Smooth muscle cell (in vitro differentiated cells): ENCODE measurements at regions not wholly inside any gene's neighbourhood (a gene's known extent, or its start where the extent isn't known, plus 50 kb on each side); places are given as distances from the start of the nearest gene placed in this dataset.

ENCODE experiments used
- DNase-seq: peaks from one replicate; lab custom pipeline; 2025; ENCODE audit not compliant: unreplicated experiment; lab: John Stamatoyannopoulos, UW
- H2AFZ ChIP-seq: fragments of 200-600 bp; sonication (generic); 2 replicates; pipeline ENCODE4 v1.6.0; 2016; ENCODE audit warnings: antibody characterized with exemption, low read depth, mild to moderate bottlenecking
- H3F3A ChIP-seq: fragments of 200-600 bp; sonication (generic); 2 replicates; pipeline ENCODE4 v1.6.0; 2017; ENCODE audit warnings: antibody characterized with exemption, low read depth
- H3K27ac ChIP-seq: fragments of 200-600 bp; sonication (generic); 2 replicates; pipeline ENCODE4 v1.5.1; 2016; ENCODE audit warnings: low read depth, mild to moderate bottlenecking
- H3K27me3 ChIP-seq: fragments of 200-600 bp; sonication (generic); 2 replicates; pipeline ENCODE4 v1.6.1; 2016; ENCODE audit warnings: low read depth, mild to moderate bottlenecking
- H3K36me3 ChIP-seq: fragments of 200-600 bp; sonication (generic); 2 replicates; pipeline ENCODE4 v1.5.1; 2016; ENCODE audit warnings: low read depth
- H3K4me1 ChIP-seq: fragments of 200-600 bp; sonication (generic); 2 replicates; pipeline ENCODE4 v1.5.1; 2016; ENCODE audit warnings: low read depth
- H3K4me2 ChIP-seq: fragments of 200-600 bp; sonication (generic); 2 replicates; pipeline ENCODE4 v1.6.0; 2016; ENCODE audit warnings: mild to moderate bottlenecking
- H3K4me3 ChIP-seq: fragments of 200-600 bp; sonication (generic); 2 replicates; pipeline ENCODE4 v1.5.1; 2016; ENCODE audit warnings: mild to moderate bottlenecking
- H3K79me2 ChIP-seq: fragments of 200-600 bp; sonication (generic); 2 replicates; pipeline ENCODE4 v1.6.0; 2016; ENCODE audit warnings: low read depth, mild to moderate bottlenecking
- H3K9ac ChIP-seq: fragments of 200-600 bp; sonication (generic); 2 replicates; pipeline ENCODE4 v1.6.0; 2016; ENCODE audit warnings: low read depth
- H3K9me3 ChIP-seq: fragments of 200-600 bp; sonication (generic); replicated peaks from 2 replicates; pipeline ENCODE4 v1.5.1; 2016; ENCODE audit warnings: low read depth
- H4K20me1 ChIP-seq: fragments of 200-600 bp; sonication (generic); 2 replicates; pipeline ENCODE4 v1.6.0; 2016; ENCODE audit warnings: low read depth
- CTCF ChIP-seq: fragments of 200-600 bp; sonication (generic); IDR thresholded peaks from 2 replicates; pipeline ENCODE4 v1.5.1; 2017; ENCODE audit warnings: borderline replicate concordance, mild to moderate bottlenecking, antibody characterized with exemption; ENCODE audit not compliant: insufficient read depth, poor library complexity, severe bottlenecking
- WGBS: methylation state at CpG from one replicate; pipeline ENCODE4 v1.1.7; 2016; ENCODE audit warnings: low lambda C conversion rate; 5-methylcytosine and 5-hydroxymethylcytosine counted together

GRCh38 chrX:18003876-18004275 lies 142.8 kb upstream of the RAI2 start:
- Histone ChIP-seq H3K4me3 (no peak overlapping the region), H3K27ac (no peak overlapping the region), H3K9ac (no peak overlapping the region), H3K27me3 (no peaks in the 10 kb centered on the region), H3K79me2 (no peaks in the 10 kb centered on the region), H3K4me1 (no peaks in the 10 kb centered on the region), H2AFZ (no peak overlapping the region), H3F3A (no peaks in the 10 kb centered on the region), H3K36me3 (no peaks in the 10 kb centered on the region), H4K20me1 (no peaks in the 10 kb centered on the region), H3K4me2 (no peak overlapping the region), H3K9me3 (no peaks in the 10 kb centered on the region)
- 83% methylated on average over 5 of the region's 5 CpGs for WGBS
- DNase-seq, result no peak
- TF ChIP-seq CTCF, result no peak

DNA sequence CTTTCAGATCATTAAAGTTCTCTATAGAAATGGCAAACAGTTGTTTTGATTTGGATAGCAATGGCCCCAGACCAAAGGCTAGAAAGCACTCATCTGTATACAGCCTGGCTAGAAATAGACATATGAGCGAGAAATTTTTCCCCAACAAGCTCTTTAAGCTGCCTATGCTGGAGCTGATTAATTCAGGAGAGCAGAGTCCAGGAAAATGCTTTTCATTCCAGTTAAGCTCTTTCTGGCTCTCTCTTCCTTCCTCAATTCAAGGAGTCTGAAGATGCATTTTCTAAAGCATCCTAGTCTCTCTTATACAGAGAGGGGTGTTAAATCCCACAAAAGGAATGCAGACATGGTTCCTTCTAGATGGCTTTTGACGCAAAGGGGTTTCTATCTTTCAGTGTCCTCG lies 141.7 kb upstream of the RAI2 start:
- no peaks in the 10 kb centered on the region for H3K36me3 ChIP-seq
- H3K27me3 ChIP-seq, result no peaks in the 10 kb centered on the region
- no peak overlapping the region for H3K4me3 ChIP-seq
- H3K4me1 ChIP-seq, result no peaks in the 10 kb centered on the region
- H3F3A ChIP-seq, result no peaks in the 10 kb centered on the region
- WGBS, result 73% methylated on average over 3 of the region's 3 CpGs
- no peaks in the 10 kb centered on the region for H3K79me2 ChIP-seq
- TF ChIP-seq CTCF, result no peak
- no peak overlapping the region for H3K27ac ChIP-seq
- H3K9me3 ChIP-seq, result no peaks in the 10 kb centered on the region
- H4K20me1 ChIP-seq, result no peaks in the 10 kb centered on the region
- no peak overlapping the region for H2AFZ ChIP-seq
- no peak overlapping the region for H3K9ac ChIP-seq
- no peak for DNase-seq
- H3K4me2 ChIP-seq, result no peak overlapping the region

- WGBS, result 80% methylated on average over 2 of the region's 2 CpGs
- no peaks in the 10 kb centered on the region for H4K20me1 ChIP-seq
Observed at GRCh38 chrX:17994429-17994828, 133.3 kb upstream of the RAI2 start.

More at GRCh38 chrX:17994429-17994828, 133.3 kb upstream of the RAI2 start:
- H2AFZ ChIP-seq, result no peak overlapping the region
- H3K4me3 ChIP-seq, result no peak overlapping the region
- H3K79me2 ChIP-seq, result no peaks in the 10 kb centered on the region
- H3K4me2 ChIP-seq, result no peak overlapping the region
- no peak overlapping the region for H3K9ac ChIP-seq
- no peaks in the 10 kb centered on the region for H3K4me1 ChIP-seq
- no peaks in the 10 kb centered on the region for H3F3A ChIP-seq
- H3K36me3 ChIP-seq, result no peaks in the 10 kb centered on the region
- no peak for TF ChIP-seq CTCF
- no peaks in the 10 kb centered on the region for H3K9me3 ChIP-seq
- H3K27ac ChIP-seq, result no peak overlapping the region
- no peak for DNase-seq
- no peaks in the 10 kb centered on the region for H3K27me3 ChIP-seq
